ENCODE measurements at regions not wholly inside any gene's neighbourhood (a gene's known extent, or its start where the extent isn't known, plus 50 kb on each side); places are given as distances from the start of the nearest gene placed in this dataset.

GRCh38 chr13:105643966-105644365 is 891.5 kb downstream of the EFNB2 start:
- TF ChIP-seq POLR2AphosphoS5 (IDR thresholded peaks at IDR 0.05; ENCODE audit: low read depth, low read length) (no peak), EZH2 (IDR thresholded peaks at IDR 0.05) (no peak), POLR2A (IDR thresholded peaks at IDR 0.05; ENCODE audit: borderline replicate concordance, extremely low read depth, insufficient read depth, insufficient read length) (no peak), EGR1 (IDR thresholded peaks at IDR 0.05; ENCODE audit: low read depth) (no peak), ZNF274 (IDR thresholded peaks at IDR 0.05; ENCODE audit: low read depth, low read length) (no peak), JUND (IDR thresholded peaks at IDR 0.05) (no peak), EZH2phosphoT487 (IDR thresholded peaks at IDR 0.05; ENCODE audit: borderline replicate concordance) (no peak), RAD21 (IDR thresholded peaks at IDR 0.05; ENCODE audit: low read depth) (no peak), ZBTB33 (IDR thresholded peaks at IDR 0.05; ENCODE audit: extremely low read depth, insufficient replicate concordance, low read length) (no peak), TCF7L2 (IDR thresholded peaks at IDR 0.05; ENCODE audit: borderline replicate concordance, extremely low read depth, insufficient read depth, insufficient read length) (no peak)
- TF ChIP-seq, protein P1, sequence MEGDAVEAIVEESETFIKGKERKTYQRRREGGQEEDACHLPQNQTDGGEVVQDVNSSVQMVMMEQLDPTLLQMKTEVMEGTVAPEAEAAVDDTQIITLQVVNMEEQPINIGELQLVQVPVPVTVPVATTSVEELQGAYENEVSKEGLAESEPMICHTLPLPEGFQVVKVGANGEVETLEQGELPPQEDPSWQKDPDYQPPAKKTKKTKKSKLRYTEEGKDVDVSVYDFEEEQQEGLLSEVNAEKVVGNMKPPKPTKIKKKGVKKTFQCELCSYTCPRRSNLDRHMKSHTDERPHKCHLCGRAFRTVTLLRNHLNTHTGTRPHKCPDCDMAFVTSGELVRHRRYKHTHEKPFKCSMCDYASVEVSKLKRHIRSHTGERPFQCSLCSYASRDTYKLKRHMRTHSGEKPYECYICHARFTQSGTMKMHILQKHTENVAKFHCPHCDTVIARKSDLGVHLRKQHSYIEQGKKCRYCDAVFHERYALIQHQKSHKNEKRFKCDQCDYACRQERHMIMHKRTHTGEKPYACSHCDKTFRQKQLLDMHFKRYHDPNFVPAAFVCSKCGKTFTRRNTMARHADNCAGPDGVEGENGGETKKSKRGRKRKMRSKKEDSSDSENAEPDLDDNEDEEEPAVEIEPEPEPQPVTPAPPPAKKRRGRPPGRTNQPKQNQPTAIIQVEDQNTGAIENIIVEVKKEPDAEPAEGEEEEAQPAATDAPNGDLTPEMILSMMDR (IDR thresholded peaks at IDR 0.05 in 2 of 3, conservative IDR thresholded peaks at IDR 0.05 in 1 of 3; ENCODE audit: borderline replicate concordance in 1 of 3, insufficient read depth in 1 of 3, low read depth in 2 of 3, low read length in 2 of 3): no peak

Data from HCT116 (cell line).